Immature natural killer cell (primary cell): ENCODE measurements at regions not wholly inside any gene's neighbourhood (a gene's known extent, or its start where the extent isn't known, plus 50 kb on each side); places are given as distances from the start of the nearest gene placed in this dataset.
A peak's percentile ranks its signal among the peaks of the same experiment; 100 is the strongest.

Experiments
- DNase-seq, 3 donors: peaks; one replicate each; pipeline ENCODE4 v3.0.0; 2022; ENCODE audit warnings: mixed read lengths in 1 of 3
- H3K27ac Mint-ChIP-seq, 6 donors: one replicate each; pipeline ENCODE4 v1.8.0; 2020; ENCODE audit warnings: mixed read lengths in 6 of 6, mild to moderate bottlenecking in 5 of 6, inconsistent platforms in 4 of 6, moderate library complexity in 3 of 6
- H3K27me3 Mint-ChIP-seq, 3 donors: one replicate each; pipeline ENCODE4 v1.8.0; 2020 to 2021; ENCODE audit warnings: low read depth in 3 of 3, mild to moderate bottlenecking in 3 of 3, mixed read lengths in 3 of 3, moderate library complexity in 3 of 3, inconsistent platforms in 1 of 3
- H3K36me3 Mint-ChIP-seq, 3 donors: one replicate each; pipeline ENCODE4 v1.8.0; 2020; ENCODE audit warnings: mixed read lengths in 3 of 3, inconsistent platforms in 2 of 3, mild to moderate bottlenecking in 2 of 3
- H3K4me1 Mint-ChIP-seq, 2 donors: one replicate each; pipeline ENCODE4 v1.8.0; 2020; ENCODE audit warnings: inconsistent platforms in 2 of 2, mild to moderate bottlenecking in 2 of 2, mixed read lengths in 2 of 2, moderate library complexity in 1 of 2
- H3K4me3 Mint-ChIP-seq, 5 donors: one replicate each; pipeline ENCODE4 v1.8.0; 2020; ENCODE audit warnings: mild to moderate bottlenecking in 5 of 5, mixed read lengths in 5 of 5, inconsistent platforms in 3 of 5, moderate library complexity in 3 of 5
- H3K9me3 Mint-ChIP-seq, 6 donors: one replicate each; pipeline ENCODE4 v1.8.0; 2020; ENCODE audit warnings: mild to moderate bottlenecking in 6 of 6, mixed read lengths in 6 of 6, inconsistent platforms in 4 of 6, moderate library complexity in 3 of 6

GRCh38 chr4:77413766-77414165 is 191.9 kb upstream of the CXCL13 start:
- Mint-ChIP-seq H3K4me1 (no peaks in the 10 kb centered on the region), H3K9me3 (no peaks in the 10 kb centered on the region), H3K4me3 (no peak overlapping the region), H3K27ac (no peak overlapping the region), H3K36me3 (no peaks in the 10 kb centered on the region), H3K27me3 (peaks cover 0 to 5% (median 5%) of the 10 kb centered on the region in 3 donors)
- no peak for DNase-seq

DNA sequence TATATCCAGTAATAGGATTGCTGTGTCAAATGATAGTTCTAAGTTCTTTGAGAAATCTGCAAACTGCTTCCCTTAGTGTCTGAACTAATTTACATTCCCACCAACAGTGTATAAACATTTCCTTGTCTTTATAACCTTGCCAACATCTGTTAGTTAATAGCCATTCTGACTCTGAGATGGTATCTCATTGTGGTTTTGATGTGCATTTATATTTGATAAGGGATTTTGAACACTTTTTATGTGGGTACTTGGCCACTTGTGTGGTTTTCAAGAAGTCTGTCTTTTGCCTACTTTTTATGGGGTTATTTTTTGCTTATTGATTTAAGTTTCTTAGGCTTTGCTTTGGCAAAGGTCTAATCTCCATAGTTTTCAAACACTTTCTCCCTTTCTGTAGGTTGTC is 189.9 kb upstream of the CXCL13 start:
- Mint-ChIP-seq H3K4me3 (no peak overlapping the region), H3K27me3 (peaks cover 0 to 5% (median under 1%) of the 10 kb centered on the region in 3 donors), H3K4me1 (no peaks in the 10 kb centered on the region), H3K36me3 (no peaks in the 10 kb centered on the region), H3K9me3 (no peaks in the 10 kb centered on the region), H3K27ac (no peak overlapping the region)
- no peak for DNase-seq

GRCh38 chr4:77418333-77418732 is 187.3 kb upstream of the CXCL13 start:
- no peak for DNase-seq
- H3K27me3 Mint-ChIP-seq = peaks cover 0 to 4% (median 0%) of the 10 kb centered on the region in 3 donors
- no peaks in the 10 kb centered on the region for H3K4me1 Mint-ChIP-seq
- no peaks in the 10 kb centered on the region for H3K36me3 Mint-ChIP-seq
- no peak overlapping the region for H3K27ac Mint-ChIP-seq
- H3K4me3 Mint-ChIP-seq = no peak overlapping the region
- no peaks in the 10 kb centered on the region for H3K9me3 Mint-ChIP-seq

DNA sequence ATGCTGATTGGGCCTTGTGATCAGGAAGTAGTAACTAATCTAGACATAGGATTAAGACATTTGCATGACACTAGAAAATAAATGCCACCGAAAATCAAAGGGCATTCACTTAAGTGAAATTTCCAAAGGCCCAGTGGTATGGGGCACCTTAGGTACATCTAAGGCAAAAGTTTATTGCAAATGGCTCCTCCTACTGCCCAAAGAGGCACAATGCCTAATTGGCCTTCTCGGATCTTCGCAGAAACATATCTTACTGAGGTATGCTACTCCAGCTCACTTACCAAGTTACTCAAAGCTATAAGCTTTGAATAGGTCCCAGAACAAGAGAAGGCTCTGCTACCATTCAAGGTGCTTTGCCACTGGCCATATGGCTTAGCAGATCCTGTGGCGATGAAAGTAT is 174.8 kb upstream of the CXCL13 start:
- H3K36me3 Mint-ChIP-seq = no peaks in the 10 kb centered on the region
- H3K4me3 Mint-ChIP-seq = no peak overlapping the region
- no peak overlapping the region for H3K27ac Mint-ChIP-seq
- peaks cover 0 to 2% (median 1%) of the 10 kb centered on the region in 3 donors for H3K27me3 Mint-ChIP-seq
- DNase-seq = no peak
- peaks cover 3 to 4% of the 10 kb centered on the region in 2 donors for H3K4me1 Mint-ChIP-seq
- H3K9me3 Mint-ChIP-seq = peaks cover 0 to 1% (median 0%) of the 10 kb centered on the region in 6 donors

DNA sequence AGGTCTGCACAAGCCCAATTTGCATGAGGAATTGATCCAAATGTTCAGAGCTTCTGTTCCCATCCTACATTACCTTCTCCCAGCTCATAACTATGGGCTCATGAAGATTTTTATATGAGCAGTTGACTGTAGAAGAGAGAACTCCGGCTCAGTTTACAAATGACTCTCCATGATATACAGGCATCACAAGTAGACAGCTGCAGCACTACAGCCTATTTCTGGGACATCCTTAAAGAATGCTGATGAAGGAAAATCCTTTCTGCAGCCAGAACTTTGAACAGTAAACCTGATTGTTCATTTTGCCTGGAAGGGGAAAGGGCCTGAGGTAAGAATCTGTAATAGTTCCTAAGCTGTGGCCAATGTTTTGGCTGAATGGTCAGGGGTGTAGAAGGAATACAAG is 174.1 kb upstream of the CXCL13 start:
- H3K4me3 Mint-ChIP-seq = no peak overlapping the region
- H3K27ac Mint-ChIP-seq = no peak overlapping the region

DNA sequence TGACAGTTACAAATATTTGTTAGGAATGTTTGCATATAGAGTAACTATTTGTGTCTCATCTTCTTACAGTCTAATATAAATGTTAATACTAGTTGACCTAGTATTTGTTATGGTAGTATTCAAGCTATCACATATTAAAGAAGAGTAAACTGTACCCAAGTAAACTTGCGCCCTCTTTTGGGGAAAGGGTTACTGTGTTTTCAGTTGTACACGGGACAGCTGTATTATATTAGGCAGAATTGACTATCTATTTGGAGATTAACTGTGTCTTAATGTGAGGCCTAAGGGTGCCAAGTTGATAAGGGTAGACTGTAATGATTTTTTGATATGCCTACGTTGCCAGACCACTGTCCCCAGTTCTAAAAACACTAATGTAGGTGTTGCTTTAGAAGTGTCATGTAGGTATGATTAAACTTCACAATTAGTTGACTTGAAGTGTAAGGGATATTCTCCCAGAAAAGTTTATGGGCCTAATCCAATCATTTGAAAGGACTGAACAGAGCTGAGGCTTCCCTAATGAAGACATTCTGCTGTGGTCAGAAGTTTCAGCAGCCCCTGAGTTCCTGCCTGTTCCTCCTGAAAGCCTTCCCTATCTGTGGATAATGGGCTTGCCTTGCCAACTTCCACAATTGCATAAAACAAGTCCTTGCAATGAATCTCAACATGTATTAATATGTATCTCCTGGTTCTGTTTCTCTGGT is 172.8 kb upstream of the CXCL13 start:
- Mint-ChIP-seq H3K4me3 (no peak overlapping the region), H3K4me1 (peaks cover 3 to 4% of the 10 kb centered on the region in 2 donors), H3K27me3 (peaks cover 0 to 2% (median 1%) of the 10 kb centered on the region in 3 donors), H3K27ac (peak overlapping the region in 1 of 6 donors; percentile 20), H3K36me3 (no peaks in the 10 kb centered on the region), H3K9me3 (peaks cover 0 to 1% (median 0%) of the 10 kb centered on the region in 6 donors)
- DNase-seq = no peak

More for the DNA sequence above, 174.1 kb upstream of the CXCL13 start:
- Mint-ChIP-seq H3K27me3 (peaks cover 0 to 2% (median 1%) of the 10 kb centered on the region in 3 donors), H3K36me3 (no peaks in the 10 kb centered on the region), H3K9me3 (peaks cover 0 to 1% (median 0%) of the 10 kb centered on the region in 6 donors), H3K4me1 (peaks cover 3 to 4% of the 10 kb centered on the region in 2 donors)
- no peak for DNase-seq

DNA sequence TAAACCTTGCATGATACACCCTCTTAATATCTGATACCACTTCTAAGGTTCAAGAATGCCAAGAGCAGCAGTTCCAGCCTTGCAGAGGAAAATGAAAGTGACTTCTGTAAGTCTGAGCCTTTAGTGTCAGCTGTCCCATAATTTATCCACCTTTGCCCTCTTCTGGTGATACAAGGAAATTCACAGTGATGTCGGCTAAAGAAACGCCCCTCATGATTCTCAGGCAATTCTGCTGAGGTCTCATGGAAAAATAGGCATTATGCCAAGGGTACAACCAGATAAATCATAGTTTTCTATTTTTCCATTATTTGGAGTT is 172.2 kb upstream of the CXCL13 start:
- Mint-ChIP-seq H3K36me3 (no peaks in the 10 kb centered on the region), H3K9me3 (no peaks in the 10 kb centered on the region), H3K4me3 (no peak overlapping the region), H3K27me3 (peaks cover 0 to 1% (median 0%) of the 10 kb centered on the region in 3 donors), H3K27ac (peak overlapping the region in 1 of 6 donors; percentile 20), H3K4me1 (peaks cover 3 to 4% of the 10 kb centered on the region in 2 donors)
- DNase-seq = peak in 2 of 3 donors; percentile 15 to 22

DNA sequence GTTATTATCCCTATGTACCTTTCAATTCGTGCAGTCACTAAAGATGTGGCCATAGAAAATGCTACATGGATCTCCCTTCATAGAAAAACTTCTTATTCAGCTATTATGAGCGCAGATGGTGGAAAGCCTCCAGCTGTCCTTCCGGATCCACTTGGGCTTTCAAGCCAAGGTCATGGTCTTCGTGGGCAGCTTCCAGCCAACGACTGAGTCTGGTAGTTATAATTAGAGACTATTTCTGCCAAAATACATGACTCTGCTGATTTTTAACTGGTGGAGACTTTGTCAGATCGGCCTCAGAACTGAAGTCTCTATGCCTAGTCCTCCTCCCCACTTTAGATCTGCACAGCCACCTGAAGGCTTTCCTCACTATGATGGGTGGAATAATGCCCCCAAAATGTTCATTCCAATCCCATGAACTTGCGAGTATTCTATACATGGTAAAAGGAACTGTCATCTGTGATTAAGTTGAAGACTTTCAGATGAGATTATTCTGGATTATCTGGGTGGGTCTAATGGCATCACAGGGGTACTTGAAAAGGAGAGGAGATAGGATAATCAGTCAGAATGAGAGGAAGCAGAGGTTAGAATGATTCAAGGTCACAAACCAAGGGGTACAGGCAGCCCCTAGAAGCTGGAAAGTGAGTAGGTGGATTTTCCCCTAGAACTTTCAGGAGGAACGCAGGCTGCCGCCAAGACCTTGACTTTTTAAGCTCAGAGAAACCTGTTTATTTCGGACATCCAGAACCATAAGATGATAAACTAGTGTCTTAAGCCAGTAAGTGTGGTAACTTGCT is 171.1 kb upstream of the CXCL13 start:
- Mint-ChIP-seq H3K27me3 (peaks cover 0 to 1% (median 0%) of the 10 kb centered on the region in 3 donors), H3K36me3 (no peaks in the 10 kb centered on the region), H3K27ac (no peak overlapping the region), H3K9me3 (no peaks in the 10 kb centered on the region), H3K4me3 (no peak overlapping the region), H3K4me1 (peaks cover 3 to 4% of the 10 kb centered on the region in 2 donors)
- DNase-seq = no peak

GRCh38 chr4:77437079-77437478 is 168.5 kb upstream of the CXCL13 start:
- Mint-ChIP-seq H3K27me3 (peaks cover 0 to 2% (median 1%) of the 10 kb centered on the region in 3 donors), H3K27ac (no peak overlapping the region), H3K4me3 (no peak overlapping the region), H3K36me3 (no peaks in the 10 kb centered on the region), H3K9me3 (no peaks in the 10 kb centered on the region), H3K4me1 (peaks cover 3 to 4% of the 10 kb centered on the region in 2 donors)
- DNase-seq = no peak

GRCh38 chr4:77438549-77438948 is 167.1 kb upstream of the CXCL13 start:
- no peaks in the 10 kb centered on the region for H3K9me3 Mint-ChIP-seq
- H3K27ac Mint-ChIP-seq = no peak overlapping the region
- H3K36me3 Mint-ChIP-seq = no peaks in the 10 kb centered on the region
- no peak for DNase-seq
- H3K27me3 Mint-ChIP-seq = peaks cover 1 to 4% (median 4%) of the 10 kb centered on the region in 3 donors
- H3K4me1 Mint-ChIP-seq = no peaks in the 10 kb centered on the region
- H3K4me3 Mint-ChIP-seq = no peak overlapping the region

DNA sequence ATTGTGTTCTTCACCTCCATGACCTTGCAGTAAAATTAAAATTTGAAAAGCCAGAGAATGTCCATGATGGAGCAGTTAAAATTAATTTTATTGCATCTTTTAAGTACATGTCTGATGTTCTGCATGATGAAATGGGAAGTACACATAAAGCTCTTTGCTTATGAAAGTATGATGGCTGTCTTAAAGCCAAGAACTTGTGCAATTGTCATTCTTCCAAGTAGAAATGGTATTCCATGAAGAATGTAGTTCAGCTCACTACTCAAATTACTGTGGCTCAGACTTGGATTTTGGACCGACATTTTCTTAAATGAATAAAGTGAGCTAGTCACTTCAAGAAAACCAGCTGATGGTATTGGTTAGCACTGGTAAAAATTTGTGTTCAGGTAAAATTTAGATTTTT is 161.7 kb upstream of the CXCL13 start:
- H3K36me3 Mint-ChIP-seq = no peaks in the 10 kb centered on the region
- H3K4me3 Mint-ChIP-seq = no peak overlapping the region
- no peaks in the 10 kb centered on the region for H3K4me1 Mint-ChIP-seq
- H3K27ac Mint-ChIP-seq = no peak overlapping the region
- no peak for DNase-seq
- no peaks in the 10 kb centered on the region for H3K9me3 Mint-ChIP-seq
- H3K27me3 Mint-ChIP-seq = peaks cover 0 to 8% (median 6%) of the 10 kb centered on the region in 3 donors

GRCh38 chr4:77445823-77446222 is 159.8 kb upstream of the CXCL13 start:
- peaks cover 0 to 2% (median 0%) of the 10 kb centered on the region in 6 donors for H3K9me3 Mint-ChIP-seq
- H3K4me3 Mint-ChIP-seq = no peak overlapping the region
- H3K27me3 Mint-ChIP-seq = peaks cover 0 to 8% (median 6%) of the 10 kb centered on the region in 3 donors
- no peaks in the 10 kb centered on the region for H3K4me1 Mint-ChIP-seq
- no peak overlapping the region for H3K27ac Mint-ChIP-seq
- H3K36me3 Mint-ChIP-seq = no peaks in the 10 kb centered on the region
- DNase-seq = no peak

GRCh38 chr4:77446601-77447000 is 159.0 kb upstream of the CXCL13 start:
- H3K27ac Mint-ChIP-seq = no peak overlapping the region
- peaks cover 0 to 8% (median 3%) of the 10 kb centered on the region in 3 donors for H3K27me3 Mint-ChIP-seq
- no peaks in the 10 kb centered on the region for H3K36me3 Mint-ChIP-seq
- DNase-seq = no peak
- H3K4me1 Mint-ChIP-seq = no peaks in the 10 kb centered on the region
- H3K9me3 Mint-ChIP-seq = peaks cover 0 to 2% (median 0%) of the 10 kb centered on the region in 6 donors
- no peak overlapping the region for H3K4me3 Mint-ChIP-seq

DNA sequence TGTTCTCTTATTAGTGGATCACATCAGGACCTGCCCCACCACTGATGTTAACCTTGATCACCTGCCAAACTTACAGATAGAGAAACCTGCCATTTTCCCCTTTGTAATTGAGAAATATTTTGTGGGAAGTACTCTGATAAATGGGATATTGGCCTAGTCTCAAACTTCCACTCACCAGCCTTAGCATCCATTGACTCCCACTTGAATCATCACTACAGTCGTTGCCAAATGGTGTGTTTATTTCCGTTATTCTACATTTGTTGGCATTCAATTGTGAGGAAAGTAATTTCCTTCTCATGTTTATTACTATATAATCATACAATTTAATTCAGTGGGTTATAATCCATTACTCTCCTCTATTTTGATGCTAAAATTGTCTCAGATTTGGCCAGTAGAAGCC is 156.4 kb upstream of the CXCL13 start:
- Mint-ChIP-seq H3K4me1 (no peaks in the 10 kb centered on the region), H3K27me3 (peaks cover 0 to 2% (median 0%) of the 10 kb centered on the region in 3 donors), H3K27ac (no peak overlapping the region), H3K4me3 (no peak overlapping the region), H3K36me3 (no peaks in the 10 kb centered on the region), H3K9me3 (peaks cover 0 to 2% (median 0%) of the 10 kb centered on the region in 6 donors)
- no peak for DNase-seq
